ENCODE measurements at regions not wholly inside any gene's neighbourhood (a gene's known extent, or its start where the extent isn't known, plus 50 kb on each side); places are given as distances from the start of the nearest gene placed in this dataset.
"Not testable (repeated sequence)": the region's sequence is repeated elsewhere in the genome, so short reads cannot be mapped to it uniquely, and the experiment has no call there.

- DNase-seq (ENCODE audit: low read depth in 4 of 4, low spot score in 2 of 4) = no peak
These were observed 2015.9 kb upstream of the CDH9 start for GRCh38 chr5:29054282-29054681.

- no peak for DNase-seq (ENCODE audit: low read depth in 4 of 4, low spot score in 2 of 4)
These were observed 2013.1 kb upstream of the CDH9 start for GRCh38 chr5:29051509-29051908.

GRCh38 chr5:29042152-29042551, 2003.8 kb upstream of the CDH9 start:
- no peak for DNase-seq (ENCODE audit: low read depth in 4 of 4, low spot score in 2 of 4)

- no peak for DNase-seq (ENCODE audit: low read depth in 4 of 4, low spot score in 2 of 4)
These were observed 2002.0 kb upstream of the CDH9 start for GRCh38 chr5:29040404-29040803.

GRCh38 chr5:29039994-29040393, 2001.6 kb upstream of the CDH9 start:
- no peak for DNase-seq (ENCODE audit: low read depth in 4 of 4, low spot score in 2 of 4)

- no peak for DNase-seq (ENCODE audit: low read depth in 4 of 4, low spot score in 2 of 4)
These were observed 1999.3 kb upstream of the CDH9 start for GRCh38 chr5:29037716-29038115.

GRCh38 chr5:29024052-29024451, 1985.7 kb upstream of the CDH9 start:
- no peak for DNase-seq (ENCODE audit: low read depth in 4 of 4, low spot score in 2 of 4)

- DNase-seq (ENCODE audit: low read depth in 4 of 4, low spot score in 2 of 4) = no peak
These were observed 1985.2 kb upstream of the CDH9 start for GRCh38 chr5:29023541-29023940.

- no peak for DNase-seq (ENCODE audit: low read depth in 4 of 4, low spot score in 2 of 4)
These were observed 1979.1 kb upstream of the CDH9 start for GRCh38 chr5:29017501-29017900.

- DNase-seq (ENCODE audit: low read depth in 4 of 4, low spot score in 2 of 4) = no peak
These were observed 1977.7 kb upstream of the CDH9 start for GRCh38 chr5:29016067-29016466.

GRCh38 chr5:29015523-29015922, 1977.1 kb upstream of the CDH9 start:
- DNase-seq (ENCODE audit: low read depth in 4 of 4, low spot score in 2 of 4) = no peak

- DNase-seq (ENCODE audit: low read depth in 4 of 4, low spot score in 2 of 4) = no peak
These were observed 1967.0 kb upstream of the CDH9 start for GRCh38 chr5:29005386-29005785.

- no peak for DNase-seq (ENCODE audit: low read depth in 4 of 4, low spot score in 2 of 4)
These were observed 1964.1 kb upstream of the CDH9 start for GRCh38 chr5:29002481-29002880.

GRCh38 chr5:29001666-29002065, 1963.3 kb upstream of the CDH9 start:
- DNase-seq (ENCODE audit: low read depth in 4 of 4, low spot score in 2 of 4) = no peak

GRCh38 chr5:28984639-28985038, 1946.3 kb upstream of the CDH9 start:
- no peak for DNase-seq (ENCODE audit: low read depth in 4 of 4, low spot score in 2 of 4)

GRCh38 chr5:28975508-28975907, 1937.1 kb upstream of the CDH9 start:
- no peak for DNase-seq (ENCODE audit: low read depth in 4 of 4, low spot score in 2 of 4)

GRCh38 chr5:28967848-28968247, 1929.5 kb upstream of the CDH9 start:
- no peak for DNase-seq (ENCODE audit: low read depth in 4 of 4, low spot score in 2 of 4)

- DNase-seq (ENCODE audit: low read depth in 4 of 4, low spot score in 2 of 4) = no peak
These were observed 1923.4 kb upstream of the CDH9 start for GRCh38 chr5:28961816-28962215.

GRCh38 chr5:28958581-28958980, 1920.2 kb upstream of the CDH9 start:
- no peak for DNase-seq (ENCODE audit: low read depth in 4 of 4, low spot score in 2 of 4)

GRCh38 chr5:28957450-28957849, 1919.1 kb upstream of the CDH9 start:
- no peak for DNase-seq (ENCODE audit: low read depth in 4 of 4, low spot score in 2 of 4)

- no peak for DNase-seq (ENCODE audit: low read depth in 4 of 4, low spot score in 2 of 4)
These were observed 1915.7 kb upstream of the CDH9 start for GRCh38 chr5:28954074-28954473.

GRCh38 chr5:28947865-28948264, 1909.5 kb upstream of the CDH9 start:
- no peak for DNase-seq (ENCODE audit: low read depth in 4 of 4, low spot score in 2 of 4)

- DNase-seq (ENCODE audit: low read depth in 4 of 4, low spot score in 2 of 4) = no peak
These were observed 1907.5 kb upstream of the CDH9 start for GRCh38 chr5:28945859-28946258.

- not testable (repeated sequence) for DNase-seq (ENCODE audit: low read depth in 4 of 4, low spot score in 2 of 4)
These were observed 1891.0 kb upstream of the CDH9 start for GRCh38 chr5:28929366-28929765.

Data from left renal cortex interstitium (tissue), 4 donors.